HG02885 (cell line): ENCODE measurements at regions not wholly inside any gene's neighbourhood (a gene's known extent, or its start where the extent isn't known, plus 50 kb on each side); places are given as distances from the start of the nearest gene placed in this dataset.

Experiments used
- ATAC-seq: cut with Tn5 transposase; IDR thresholded peaks from one replicate; pipeline ENCODE4 v1.9.1; 2021; ENCODE audit warnings: mild to moderate bottlenecking; ENCODE audit not compliant: unreplicated experiment, poor library complexity

- ATAC-seq: no peak
These were observed 97.2 kb upstream of the SCN7A start for GRCh38 chr2:166591226-166591625.

- no peak for ATAC-seq
These were observed 79.3 kb upstream of the SCN7A start for GRCh38 chr2:166573391-166573790.

GRCh38 chr2:166572937-166573336 is 78.9 kb upstream of the SCN7A start:
- ATAC-seq: no peak

- no peak for ATAC-seq
These were observed 74.4 kb upstream of the SCN7A start for GRCh38 chr2:166568409-166568808.

GRCh38 chr2:166565501-166565900 is 71.5 kb upstream of the SCN7A start:
- ATAC-seq: no peak

GRCh38 chr2:166563894-166564293 is 69.8 kb upstream of the SCN7A start:
- ATAC-seq: no peak

- ATAC-seq: no peak
These were observed 66.0 kb upstream of the SCN7A start for GRCh38 chr2:166560022-166560421.

- ATAC-seq: no peak
These were observed 56.9 kb upstream of the SCN7A start for GRCh38 chr2:166550923-166551322.

GRCh38 chr2:166545473-166545872 is 51.4 kb upstream of the SCN7A start:
- ATAC-seq: no peak
